ENCODE measurements at regions not wholly inside any gene's neighbourhood (a gene's known extent, or its start where the extent isn't known, plus 50 kb on each side); places are given as distances from the start of the nearest gene placed in this dataset.

DNA sequence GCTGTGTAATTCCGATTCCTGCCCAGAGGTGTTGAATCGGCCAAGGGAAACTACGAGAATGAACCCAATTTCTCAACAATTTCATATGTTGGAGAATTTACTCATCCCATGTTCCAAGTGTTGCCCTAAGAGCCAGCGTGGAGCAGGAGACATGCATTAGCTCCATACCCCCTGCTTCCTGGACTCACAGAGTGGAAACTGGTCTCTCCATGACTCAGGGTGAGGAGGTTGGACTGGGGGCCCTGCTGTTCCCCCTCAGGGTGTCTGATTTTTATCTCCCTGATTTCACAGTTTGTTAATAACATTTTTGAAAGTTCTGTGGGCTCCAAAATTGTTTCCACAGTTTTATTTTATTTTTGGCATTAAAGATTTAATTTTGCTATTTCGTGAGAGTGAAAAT is 183.0 kb upstream of the SFRP2 start:
- TF ChIP-seq, protein P1, sequence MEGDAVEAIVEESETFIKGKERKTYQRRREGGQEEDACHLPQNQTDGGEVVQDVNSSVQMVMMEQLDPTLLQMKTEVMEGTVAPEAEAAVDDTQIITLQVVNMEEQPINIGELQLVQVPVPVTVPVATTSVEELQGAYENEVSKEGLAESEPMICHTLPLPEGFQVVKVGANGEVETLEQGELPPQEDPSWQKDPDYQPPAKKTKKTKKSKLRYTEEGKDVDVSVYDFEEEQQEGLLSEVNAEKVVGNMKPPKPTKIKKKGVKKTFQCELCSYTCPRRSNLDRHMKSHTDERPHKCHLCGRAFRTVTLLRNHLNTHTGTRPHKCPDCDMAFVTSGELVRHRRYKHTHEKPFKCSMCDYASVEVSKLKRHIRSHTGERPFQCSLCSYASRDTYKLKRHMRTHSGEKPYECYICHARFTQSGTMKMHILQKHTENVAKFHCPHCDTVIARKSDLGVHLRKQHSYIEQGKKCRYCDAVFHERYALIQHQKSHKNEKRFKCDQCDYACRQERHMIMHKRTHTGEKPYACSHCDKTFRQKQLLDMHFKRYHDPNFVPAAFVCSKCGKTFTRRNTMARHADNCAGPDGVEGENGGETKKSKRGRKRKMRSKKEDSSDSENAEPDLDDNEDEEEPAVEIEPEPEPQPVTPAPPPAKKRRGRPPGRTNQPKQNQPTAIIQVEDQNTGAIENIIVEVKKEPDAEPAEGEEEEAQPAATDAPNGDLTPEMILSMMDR (conservative IDR thresholded peaks at IDR 0.05; ENCODE audit: low read length) = no peak
- TF ChIP-seq EZH2phosphoT487 (IDR thresholded peaks at IDR 0.05; ENCODE audit: borderline replicate concordance, low read depth, low read length) = no peak

All from OCI-LY7 (cell line).